ENCODE measurements at regions not wholly inside any gene's neighbourhood (a gene's known extent, or its start where the extent isn't known, plus 50 kb on each side); places are given as distances from the start of the nearest gene placed in this dataset.

DNA sequence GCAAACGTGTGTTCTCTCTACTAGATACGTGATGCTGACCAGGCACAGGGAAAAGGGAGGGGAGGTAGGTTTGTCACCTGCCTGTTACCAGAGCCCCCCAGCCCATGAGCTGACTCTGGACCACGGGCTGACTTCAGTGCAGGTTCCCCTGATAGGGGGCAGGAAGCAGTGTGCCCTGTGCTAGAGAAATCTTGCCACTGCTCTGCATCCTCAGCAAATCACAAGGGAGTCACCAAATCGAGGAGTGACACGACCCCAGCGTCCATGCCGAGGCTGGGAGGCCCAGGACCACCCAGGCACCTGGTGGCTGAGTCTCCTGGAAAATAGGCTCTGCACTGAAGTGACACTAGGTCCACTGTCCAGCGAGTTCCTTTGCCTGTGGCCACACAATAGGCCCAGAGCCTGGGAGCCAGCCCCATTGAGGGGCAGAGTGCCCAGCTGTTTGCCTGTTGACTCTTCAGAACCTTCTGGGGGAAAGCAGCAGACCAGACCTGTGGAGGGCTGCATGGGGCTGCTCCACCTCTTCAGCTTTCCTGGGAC lies 99.3 kb downstream of the CTTN start:
- TF ChIP-seq POLR2A (IDR thresholded peaks at IDR 0.05; ENCODE audit: low read length) (no peak), GATA1 (IDR thresholded peaks at IDR 0.05; ENCODE audit: low read depth, low read length) (no peak)

All from erythroblast (primary cell).